Psoas muscle (tissue), 7 donors: ENCODE measurements at regions not wholly inside any gene's neighbourhood (a gene's known extent, or its start where the extent isn't known, plus 50 kb on each side); places are given as distances from the start of the nearest gene placed in this dataset.

Experiments
- ATAC-seq, 4 donors: fragments of 200-7000 bp; cut with Tn5 transposase; one replicate each; pipeline ENCODE4 v1.9.1; 2020; ENCODE audit warnings: moderate library complexity in 3 of 4, mild to moderate bottlenecking in 2 of 4
- DNase-seq, 2 donors: peaks; one replicate each; pipeline ENCODE4 v3.0.0-alpha.2; 2020
- H3K27ac ChIP-seq: fragments of 200-600 bp; one replicate; pipeline ENCODE4 v1.8.0; 2022
- H3K27me3 ChIP-seq, 3 donors: fragments of 200-600 bp in 1 of 3; one replicate each; pipeline versions ENCODE4 v1.6.1 to v1.8.0; 2013 to 2022; ENCODE audit warnings: low read length in 2 of 3, mild to moderate bottlenecking in 2 of 3, moderate library complexity in 1 of 3; ENCODE audit not compliant: insufficient read depth in 3 of 3
- H3K36me3 ChIP-seq, 2 donors: fragments of 200-600 bp in 1 of 2; one replicate each; pipeline versions ENCODE4 v1.6.1 to v1.8.0; 2013 to 2022; ENCODE audit warnings: low read depth in 1 of 2, mild to moderate bottlenecking in 1 of 2, moderate library complexity in 1 of 2; ENCODE audit not compliant: insufficient read depth in 1 of 2
- H3K4me1 ChIP-seq: fragments of 200-600 bp; one replicate; pipeline ENCODE4 v1.8.0; 2022
- H3K4me3 ChIP-seq: fragments of 200-600 bp; one replicate; pipeline ENCODE4 v1.8.0; 2022; ENCODE audit warnings: mild to moderate bottlenecking
- H3K9me3 ChIP-seq: fragments of 200-600 bp; one replicate; pipeline ENCODE4 v1.8.0; 2022
- WGBS, 3 donors: extraction: QIAGEN DNeasy Blood & Tissue Kit; methylation state at CpG; one replicate each; pipeline versions ENCODE4 v1.1.6 to v1.1.7; 2013; 5-methylcytosine and 5-hydroxymethylcytosine counted together
- intact Hi-C, 2 donors: fragments of 100-400 bp; cut with DNase I; formaldehyde crosslinking; loops; one replicate each; pipeline versions ENCODE4 v1.11.0 to v1.14.2; 2022
- TF ChIP-seq, protein P1 (sequence below): fragments of 200-600 bp; IDR thresholded peaks from one replicate; pipeline ENCODE4 v1.8.0; 2022; ENCODE audit warnings: antibody characterized with exemption
- donor health status: healthy with polysubstance abuse.
- donor health status: DM: no; HTN: no; CAD: no; lungs with moderate emphysema.
- donor health status: Bipolar disorder and iron deficiency.
- donor health status: healthy.
- donor health status: DM: yes; HTN: yes; CAD: no.
- donor health status: DM: no; HTN: no; CAD: no.
- donor health status: DM: yes; HTN: yes; CAD: no.

- ATAC-seq (no peak), DNase-seq (no peak)
- intact Hi-C loops: no loop called here
- H3K9me3 ChIP-seq: no peaks in the 10 kb centered on the region
- TF ChIP-seq, protein P1, sequence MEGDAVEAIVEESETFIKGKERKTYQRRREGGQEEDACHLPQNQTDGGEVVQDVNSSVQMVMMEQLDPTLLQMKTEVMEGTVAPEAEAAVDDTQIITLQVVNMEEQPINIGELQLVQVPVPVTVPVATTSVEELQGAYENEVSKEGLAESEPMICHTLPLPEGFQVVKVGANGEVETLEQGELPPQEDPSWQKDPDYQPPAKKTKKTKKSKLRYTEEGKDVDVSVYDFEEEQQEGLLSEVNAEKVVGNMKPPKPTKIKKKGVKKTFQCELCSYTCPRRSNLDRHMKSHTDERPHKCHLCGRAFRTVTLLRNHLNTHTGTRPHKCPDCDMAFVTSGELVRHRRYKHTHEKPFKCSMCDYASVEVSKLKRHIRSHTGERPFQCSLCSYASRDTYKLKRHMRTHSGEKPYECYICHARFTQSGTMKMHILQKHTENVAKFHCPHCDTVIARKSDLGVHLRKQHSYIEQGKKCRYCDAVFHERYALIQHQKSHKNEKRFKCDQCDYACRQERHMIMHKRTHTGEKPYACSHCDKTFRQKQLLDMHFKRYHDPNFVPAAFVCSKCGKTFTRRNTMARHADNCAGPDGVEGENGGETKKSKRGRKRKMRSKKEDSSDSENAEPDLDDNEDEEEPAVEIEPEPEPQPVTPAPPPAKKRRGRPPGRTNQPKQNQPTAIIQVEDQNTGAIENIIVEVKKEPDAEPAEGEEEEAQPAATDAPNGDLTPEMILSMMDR: no peak
- no peak overlapping the region for H3K27ac ChIP-seq
- H3K4me1 ChIP-seq: peaks cover 3% of the 10 kb centered on the region
- no peak overlapping the region for H3K4me3 ChIP-seq
- no peaks in the 10 kb centered on the region for H3K27me3 ChIP-seq
- WGBS, 3 donors: 76 to 84% (median 84%) methylated on average over 9 of the region's 9 CpGs
- H3K36me3 ChIP-seq: no peaks in the 10 kb centered on the region
Observed at GRCh38 chr16:66146798-66147197, 219.7 kb upstream of the CDH5 start.

- DNase-seq (no peak), ATAC-seq (no peak)
- H3K4me3 ChIP-seq: no peak overlapping the region
- H3K9me3 ChIP-seq: no peaks in the 10 kb centered on the region
- H3K27me3 ChIP-seq: no peaks in the 10 kb centered on the region
- H3K27ac ChIP-seq: no peak overlapping the region
- intact Hi-C loops: no loop called here
- no peaks in the 10 kb centered on the region for H3K4me1 ChIP-seq
- WGBS, 3 donors: 67 to 88% (median 79%) methylated on average over 3 of the region's 3 CpGs
- H3K36me3 ChIP-seq: no peaks in the 10 kb centered on the region
- TF ChIP-seq, protein P1: no peak
Observed at GRCh38 chr16:66144641-66145040, 221.8 kb upstream of the CDH5 start.

GRCh38 chr16:66143415-66143814 is 223.1 kb upstream of the CDH5 start:
- no peaks in the 10 kb centered on the region for H3K27me3 ChIP-seq
- H3K4me3 ChIP-seq: no peak overlapping the region
- H3K36me3 ChIP-seq: no peaks in the 10 kb centered on the region
- DNase-seq (no peak), ATAC-seq (no peak)
- WGBS, 3 donors: 69 to 83% (median 79%) methylated on average over 1 of the region's 1 CpG
- no peaks in the 10 kb centered on the region for H3K9me3 ChIP-seq
- intact Hi-C loops: no loop called here
- TF ChIP-seq, protein P1: no peak
- no peaks in the 10 kb centered on the region for H3K4me1 ChIP-seq
- no peak overlapping the region for H3K27ac ChIP-seq

DNA sequence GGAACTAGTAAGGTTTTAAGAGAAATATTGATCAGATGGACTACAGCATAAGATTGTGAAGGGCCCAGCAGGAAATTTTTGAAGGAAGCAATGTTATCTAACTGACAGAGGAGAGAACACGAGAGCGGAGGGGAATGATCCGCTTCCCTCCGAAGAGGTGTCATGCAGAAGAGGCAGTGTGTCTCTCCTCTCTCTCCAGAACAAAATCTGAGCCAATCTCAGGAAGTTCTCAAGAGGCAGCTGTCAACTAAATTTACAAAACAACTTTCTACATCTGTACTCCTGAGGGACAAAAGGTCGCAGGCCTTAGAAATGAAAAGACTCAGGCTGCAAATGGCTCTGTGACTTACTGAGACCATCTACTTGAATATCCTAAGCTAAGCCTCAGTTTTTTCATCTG is 224.6 kb upstream of the CDH5 start:
- Histone ChIP-seq H3K4me1 (no peaks in the 10 kb centered on the region), H3K27me3 (no peaks in the 10 kb centered on the region), H3K9me3 (no peaks in the 10 kb centered on the region), H3K27ac (no peak overlapping the region), H3K36me3 (no peaks in the 10 kb centered on the region), H3K4me3 (no peak overlapping the region)
- DNase-seq (no peak), ATAC-seq (no peak)
- intact Hi-C loops: no loop called here
- TF ChIP-seq, protein P1: no peak
- 88 to 91% (median 88%) methylated on average over 5 of the region's 5 CpGs for WGBS, 3 donors

- H3K4me1 ChIP-seq: peaks cover 9% of the 10 kb centered on the region
- intact Hi-C loops: no loop called here
- WGBS, 3 donors: 74 to 85% (median 83%) methylated on average over 3 of the region's 3 CpGs
- no peak overlapping the region for H3K4me3 ChIP-seq
- TF ChIP-seq, protein P1: no peak
- DNase-seq (no peak), ATAC-seq (no peak)
- H3K36me3 ChIP-seq: no peaks in the 10 kb centered on the region
- no peaks in the 10 kb centered on the region for H3K9me3 ChIP-seq
- no peak overlapping the region for H3K27ac ChIP-seq
- H3K27me3 ChIP-seq: no peaks in the 10 kb centered on the region
Observed at GRCh38 chr16:66137853-66138252, 228.6 kb upstream of the CDH5 start.
